HUDEP-2 (cell line): ENCODE measurements at regions not wholly inside any gene's neighbourhood (a gene's known extent, or its start where the extent isn't known, plus 50 kb on each side); places are given as distances from the start of the nearest gene placed in this dataset.

Experiments
- DNase-seq, 76 experiments: peaks; one replicate each; lab custom pipeline; 2025; ENCODE audit not compliant: unreplicated experiment in 76 of 76; lab: John Stamatoyannopoulos, UW

- DNase-seq: no peak
Measured at GRCh38 chr18:29217124-29217915, 1040.4 kb upstream of the CDH2 start.

GRCh38 chr18:29198834-29199233, 1021.9 kb upstream of the CDH2 start:
- no peak for DNase-seq

GRCh38 chr18:29196307-29196706, 1019.4 kb upstream of the CDH2 start:
- DNase-seq: no peak

GRCh38 chr18:29191263-29191662, 1014.3 kb upstream of the CDH2 start:
- no peak for DNase-seq

GRCh38 chr18:29188760-29189159, 1011.8 kb upstream of the CDH2 start:
- no peak for DNase-seq

GRCh38 chr18:29185801-29186200, 1008.9 kb upstream of the CDH2 start:
- DNase-seq: no peak

GRCh38 chr18:29184654-29185053, 1007.7 kb upstream of the CDH2 start:
- DNase-seq: no peak

- no peak for DNase-seq
Measured at GRCh38 chr18:29181151-29181901, 1004.4 kb upstream of the CDH2 start.

- no peak for DNase-seq
Measured at GRCh38 chr18:29176681-29177080, 999.8 kb upstream of the CDH2 start.

- no peak for DNase-seq
Measured at GRCh38 chr18:29174891-29175290, 998.0 kb upstream of the CDH2 start.

GRCh38 chr18:29172756-29173067, 995.8 kb upstream of the CDH2 start:
- no peak for DNase-seq

- no peak for DNase-seq
Measured at GRCh38 chr18:29171892-29172755, 995.2 kb upstream of the CDH2 start.

GRCh38 chr18:29169599-29169998, 992.7 kb upstream of the CDH2 start:
- DNase-seq: no peak

- DNase-seq: no peak
Measured at GRCh38 chr18:29164993-29165599, 988.2 kb upstream of the CDH2 start.

GRCh38 chr18:29164020-29164706, 987.2 kb upstream of the CDH2 start:
- no peak for DNase-seq

- no peak for DNase-seq
Measured at GRCh38 chr18:29163596-29163995, 986.7 kb upstream of the CDH2 start.

- no peak for DNase-seq
Measured at GRCh38 chr18:29161429-29161828, 984.5 kb upstream of the CDH2 start.

- no peak for DNase-seq
Measured at GRCh38 chr18:29160170-29160569, 983.2 kb upstream of the CDH2 start.

GRCh38 chr18:29157905-29158304, 981.0 kb upstream of the CDH2 start:
- no peak for DNase-seq

- DNase-seq: no peak
Measured at GRCh38 chr18:29157057-29157780, 980.3 kb upstream of the CDH2 start.
